ENCODE measurements at regions not wholly inside any gene's neighbourhood (a gene's known extent, or its start where the extent isn't known, plus 50 kb on each side); places are given as distances from the start of the nearest gene placed in this dataset.

DNA sequence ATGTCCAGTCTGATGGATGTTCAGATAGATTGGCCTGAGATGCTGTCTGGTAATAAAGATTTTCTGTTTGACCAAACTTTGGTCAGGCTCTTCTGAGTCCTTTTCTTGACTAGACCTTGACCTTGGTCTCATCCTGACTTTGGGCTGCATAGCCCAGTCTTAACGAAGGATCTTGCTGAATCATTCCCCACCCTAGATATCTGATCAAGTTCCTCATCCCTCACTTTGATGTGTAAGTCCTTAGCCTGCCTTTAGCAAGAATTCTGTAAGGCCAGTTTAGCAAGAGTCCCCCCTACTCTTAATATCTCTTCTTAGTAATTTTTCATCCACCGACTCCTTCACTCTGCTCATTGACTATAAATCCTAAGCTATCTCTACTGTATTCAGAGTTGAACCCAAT is 244.4 kb upstream of the JADE1 start (continued):
- TF ChIP-seq EMX1 (CRISPR knock-in tag; IDR thresholded peaks at IDR 0.05) (no peak), AFF4 (CRISPR knock-in tag; IDR thresholded peaks at IDR 0.05; ENCODE audit: borderline replicate concordance) (no peak)

DNA sequence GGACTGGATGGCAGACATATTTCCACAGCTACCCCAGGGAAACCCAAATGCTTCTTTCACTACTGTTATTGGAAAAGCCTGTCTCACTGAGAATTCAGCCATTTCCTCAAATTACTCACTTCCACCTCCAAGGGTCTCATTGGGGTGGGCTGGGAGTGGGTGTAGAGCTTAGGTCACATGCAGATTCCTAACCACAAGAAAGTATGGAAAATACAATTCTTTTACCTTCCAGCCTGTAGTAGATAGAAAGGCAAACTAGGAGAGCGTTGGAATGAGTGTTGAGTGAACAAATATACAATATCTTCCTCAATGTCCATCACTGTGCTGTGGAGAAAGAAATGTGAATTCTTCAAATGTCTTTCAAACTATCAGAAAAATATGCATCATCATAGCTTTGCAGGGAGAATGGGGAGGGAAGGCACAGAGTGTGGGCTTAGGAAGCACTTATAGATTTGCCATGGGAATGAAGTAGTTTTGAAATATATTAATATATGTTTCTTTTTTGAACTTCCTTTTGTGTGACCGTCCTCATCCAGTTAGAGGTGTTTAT is 245.3 kb upstream of the JADE1 start:
- ATAC-seq (no peak), DNase-seq (ENCODE audit: low spot score) (no peak)
- no peak for TF ChIP-seq ZNF317 (CRISPR knock-in tag; IDR thresholded peaks at IDR 0.05; ENCODE audit: borderline replicate concordance, low read depth)
- no peak for TF ChIP-seq FOXK1 (CRISPR knock-in tag; IDR thresholded peaks at IDR 0.05)
- no peak for TF ChIP-seq CTCF (IDR thresholded peaks at IDR 0.05)
- no peak for TF ChIP-seq IRF2 (CRISPR knock-in tag; IDR thresholded peaks at IDR 0.05; ENCODE audit: borderline replicate concordance, low read depth)
- TF ChIP-seq USF1 (CRISPR knock-in tag; IDR thresholded peaks at IDR 0.05), result no peak
- TF ChIP-seq NFATC4 (CRISPR knock-in tag; IDR thresholded peaks at IDR 0.05), result no peak
- no peak for TF ChIP-seq SP1 (CRISPR knock-in tag; conservative IDR thresholded peaks at IDR 0.05)
- TF ChIP-seq, protein P1, sequence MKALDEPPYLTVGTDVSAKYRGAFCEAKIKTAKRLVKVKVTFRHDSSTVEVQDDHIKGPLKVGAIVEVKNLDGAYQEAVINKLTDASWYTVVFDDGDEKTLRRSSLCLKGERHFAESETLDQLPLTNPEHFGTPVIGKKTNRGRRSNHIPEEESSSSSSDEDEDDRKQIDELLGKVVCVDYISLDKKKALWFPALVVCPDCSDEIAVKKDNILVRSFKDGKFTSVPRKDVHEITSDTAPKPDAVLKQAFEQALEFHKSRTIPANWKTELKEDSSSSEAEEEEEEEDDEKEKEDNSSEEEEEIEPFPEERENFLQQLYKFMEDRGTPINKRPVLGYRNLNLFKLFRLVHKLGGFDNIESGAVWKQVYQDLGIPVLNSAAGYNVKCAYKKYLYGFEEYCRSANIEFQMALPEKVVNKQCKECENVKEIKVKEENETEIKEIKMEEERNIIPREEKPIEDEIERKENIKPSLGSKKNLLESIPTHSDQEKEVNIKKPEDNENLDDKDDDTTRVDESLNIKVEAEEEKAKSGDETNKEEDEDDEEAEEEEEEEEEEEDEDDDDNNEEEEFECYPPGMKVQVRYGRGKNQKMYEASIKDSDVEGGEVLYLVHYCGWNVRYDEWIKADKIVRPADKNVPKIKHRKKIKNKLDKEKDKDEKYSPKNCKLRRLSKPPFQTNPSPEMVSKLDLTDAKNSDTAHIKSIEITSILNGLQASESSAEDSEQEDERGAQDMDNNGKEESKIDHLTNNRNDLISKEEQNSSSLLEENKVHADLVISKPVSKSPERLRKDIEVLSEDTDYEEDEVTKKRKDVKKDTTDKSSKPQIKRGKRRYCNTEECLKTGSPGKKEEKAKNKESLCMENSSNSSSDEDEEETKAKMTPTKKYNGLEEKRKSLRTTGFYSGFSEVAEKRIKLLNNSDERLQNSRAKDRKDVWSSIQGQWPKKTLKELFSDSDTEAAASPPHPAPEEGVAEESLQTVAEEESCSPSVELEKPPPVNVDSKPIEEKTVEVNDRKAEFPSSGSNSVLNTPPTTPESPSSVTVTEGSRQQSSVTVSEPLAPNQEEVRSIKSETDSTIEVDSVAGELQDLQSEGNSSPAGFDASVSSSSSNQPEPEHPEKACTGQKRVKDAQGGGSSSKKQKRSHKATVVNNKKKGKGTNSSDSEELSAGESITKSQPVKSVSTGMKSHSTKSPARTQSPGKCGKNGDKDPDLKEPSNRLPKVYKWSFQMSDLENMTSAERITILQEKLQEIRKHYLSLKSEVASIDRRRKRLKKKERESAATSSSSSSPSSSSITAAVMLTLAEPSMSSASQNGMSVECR (CRISPR knock-in tag; IDR thresholded peaks at IDR 0.05; ENCODE audit: borderline replicate concordance), result no peak
- TF ChIP-seq ZNF532 (CRISPR knock-in tag; IDR thresholded peaks at IDR 0.05; ENCODE audit: borderline replicate concordance), result no peak
- TF ChIP-seq ATF1 (CRISPR knock-in tag; IDR thresholded peaks at IDR 0.05), result no peak
- no peak for TF ChIP-seq MYBL2 (CRISPR knock-in tag; IDR thresholded peaks at IDR 0.05)
- TF ChIP-seq NR1H2 (CRISPR knock-in tag; IDR thresholded peaks at IDR 0.05), result no peak
- POLR2A ChIA-PET, result no interaction called here
- Mint-ChIP-seq H3K27ac (no peak overlapping the region; the same call in 1 of the 2 replicates), H3K9me3 (no peaks in the 10 kb centered on the region), H3K4me3 (no peak overlapping the region), H3K27me3 (ENCODE audit: low read depth) (no peaks in the 10 kb centered on the region; the same call in 1 of the 2 replicates), H3K4me1 (peaks cover 40% of the 10 kb centered on the region), H3K36me3 (no peaks in the 10 kb centered on the region)
- CTCF ChIA-PET, result interaction anchor here (1.3 kb wide), 1 partner anchor 10 kb away, joined by 4 read pairs; no protein-coding TSS in a partner anchor
